ENCODE measurements at regions not wholly inside any gene's neighbourhood (a gene's known extent, or its start where the extent isn't known, plus 50 kb on each side); places are given as distances from the start of the nearest gene placed in this dataset.

DNA sequence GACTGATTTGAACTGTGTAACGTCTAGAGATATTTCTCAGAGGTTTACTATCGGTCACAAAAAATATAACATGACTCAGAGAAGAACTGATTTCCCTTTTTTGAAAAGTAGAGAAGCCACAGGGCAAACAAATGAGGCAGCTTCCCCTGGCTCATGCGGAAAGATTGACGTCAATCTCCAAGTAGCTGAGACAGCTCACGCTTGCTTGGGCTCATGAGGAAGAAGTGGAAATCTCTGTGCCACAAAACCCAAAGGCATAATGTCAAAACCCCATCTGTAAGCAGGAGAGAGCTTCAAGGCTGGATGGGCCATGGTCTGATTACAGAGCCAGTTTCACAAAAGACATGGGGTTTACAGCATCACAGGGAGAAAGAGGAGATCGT lies 188.1 kb downstream of the ARL4C start:
- no peaks in the 10 kb centered on the region for H3K9me3 ChIP-seq
- H3K4me3 ChIP-seq: no peak overlapping the region
- intact Hi-C loops (cut with DNase I, micrococcal nuclease): no loop called here
- H3K4me1 ChIP-seq (ENCODE audit: low read depth): no peaks in the 10 kb centered on the region
- no peaks in the 10 kb centered on the region for H3K36me3 ChIP-seq (ENCODE audit: low read depth)
- ATAC-seq (peak; percentile 78), DNase-seq (peak in 1 of 3 donors; percentile 52)
- TF ChIP-seq, protein P1, sequence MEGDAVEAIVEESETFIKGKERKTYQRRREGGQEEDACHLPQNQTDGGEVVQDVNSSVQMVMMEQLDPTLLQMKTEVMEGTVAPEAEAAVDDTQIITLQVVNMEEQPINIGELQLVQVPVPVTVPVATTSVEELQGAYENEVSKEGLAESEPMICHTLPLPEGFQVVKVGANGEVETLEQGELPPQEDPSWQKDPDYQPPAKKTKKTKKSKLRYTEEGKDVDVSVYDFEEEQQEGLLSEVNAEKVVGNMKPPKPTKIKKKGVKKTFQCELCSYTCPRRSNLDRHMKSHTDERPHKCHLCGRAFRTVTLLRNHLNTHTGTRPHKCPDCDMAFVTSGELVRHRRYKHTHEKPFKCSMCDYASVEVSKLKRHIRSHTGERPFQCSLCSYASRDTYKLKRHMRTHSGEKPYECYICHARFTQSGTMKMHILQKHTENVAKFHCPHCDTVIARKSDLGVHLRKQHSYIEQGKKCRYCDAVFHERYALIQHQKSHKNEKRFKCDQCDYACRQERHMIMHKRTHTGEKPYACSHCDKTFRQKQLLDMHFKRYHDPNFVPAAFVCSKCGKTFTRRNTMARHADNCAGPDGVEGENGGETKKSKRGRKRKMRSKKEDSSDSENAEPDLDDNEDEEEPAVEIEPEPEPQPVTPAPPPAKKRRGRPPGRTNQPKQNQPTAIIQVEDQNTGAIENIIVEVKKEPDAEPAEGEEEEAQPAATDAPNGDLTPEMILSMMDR (IDR thresholded peaks at IDR 0.05): no peak

DNA sequence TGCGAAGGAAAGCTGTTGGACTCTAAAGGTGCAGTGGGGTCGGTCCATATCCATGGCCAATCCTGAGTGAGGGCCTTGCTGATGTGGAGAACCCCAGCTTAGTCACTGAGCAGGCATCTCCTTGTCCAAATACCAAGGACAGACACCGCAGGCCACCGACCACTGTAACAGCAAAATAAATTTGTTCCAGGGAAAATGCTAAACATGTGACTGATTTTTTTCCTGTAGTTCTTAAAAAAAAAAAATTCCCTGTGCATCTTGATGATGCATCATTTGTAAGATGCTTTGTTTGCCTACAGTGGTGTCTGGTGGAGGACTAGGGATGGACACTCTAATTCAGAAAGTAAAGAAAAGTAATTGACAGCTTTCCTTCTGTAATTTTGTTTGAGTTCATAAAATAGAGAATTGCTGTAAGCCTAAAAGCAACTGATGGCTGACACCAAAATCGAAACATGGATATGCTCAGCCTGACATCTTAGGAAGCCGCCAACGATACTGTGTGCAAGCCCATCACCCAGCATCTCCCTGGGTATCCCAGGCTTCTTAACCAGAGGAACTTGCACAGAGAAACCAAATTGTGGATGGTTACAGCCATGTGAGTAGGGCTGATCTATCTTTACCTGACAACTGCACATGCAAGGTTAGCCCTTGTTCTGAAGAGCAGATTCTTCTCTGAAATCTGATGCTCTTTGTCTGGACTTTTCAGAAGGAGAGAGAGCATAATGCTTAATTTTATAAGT lies 188.6 kb downstream of the ARL4C start:
- ATAC-seq (peak; percentile 14), DNase-seq (no peak)
- Histone ChIP-seq H3K36me3 (ENCODE audit: low read depth) (no peaks in the 10 kb centered on the region), H3K4me3 (no peak overlapping the region), H3K4me1 (ENCODE audit: low read depth) (no peaks in the 10 kb centered on the region), H3K9me3 (no peaks in the 10 kb centered on the region)
- TF ChIP-seq, protein P1 (IDR thresholded peaks at IDR 0.05): no peak
- intact Hi-C loops (cut with DNase I, micrococcal nuclease): no loop called here

DNA sequence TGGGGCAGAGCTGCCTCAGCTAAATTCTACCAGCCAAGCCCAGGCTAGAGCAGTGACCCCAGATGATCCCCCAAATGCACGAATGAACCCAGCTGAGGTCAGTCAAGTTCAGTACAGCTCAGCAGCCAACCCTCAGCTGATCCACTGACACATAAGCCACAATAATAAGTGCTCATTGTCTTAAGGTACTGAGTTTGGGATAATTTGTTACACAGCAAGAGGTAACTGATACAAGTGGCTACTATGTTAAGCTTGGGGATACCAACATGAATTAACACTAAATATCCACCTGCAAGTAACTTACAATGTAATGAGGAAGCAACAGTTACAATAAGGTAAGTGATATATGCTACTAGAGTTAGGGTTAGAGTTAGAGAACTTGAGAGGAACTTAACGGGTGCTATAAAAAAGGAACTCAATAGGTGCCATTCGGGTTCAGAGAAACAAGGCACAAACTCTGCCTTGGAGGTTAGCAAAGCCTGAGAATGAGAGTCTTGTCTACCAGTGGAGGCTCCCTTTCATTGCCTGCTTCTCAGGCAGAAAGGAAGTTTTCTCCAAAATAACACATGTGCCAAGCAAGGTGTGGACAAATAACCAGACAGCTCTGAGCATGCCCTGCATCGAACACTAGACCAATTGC lies 189.4 kb downstream of the ARL4C start:
- ATAC-seq (no peak), DNase-seq (no peak)
- Histone ChIP-seq H3K4me1 (ENCODE audit: low read depth) (no peaks in the 10 kb centered on the region), H3K36me3 (ENCODE audit: low read depth) (no peaks in the 10 kb centered on the region), H3K4me3 (no peak overlapping the region), H3K9me3 (no peaks in the 10 kb centered on the region)
- TF ChIP-seq, protein P1 (IDR thresholded peaks at IDR 0.05): no peak
- intact Hi-C loops (cut with DNase I, micrococcal nuclease): no loop called here

DNA sequence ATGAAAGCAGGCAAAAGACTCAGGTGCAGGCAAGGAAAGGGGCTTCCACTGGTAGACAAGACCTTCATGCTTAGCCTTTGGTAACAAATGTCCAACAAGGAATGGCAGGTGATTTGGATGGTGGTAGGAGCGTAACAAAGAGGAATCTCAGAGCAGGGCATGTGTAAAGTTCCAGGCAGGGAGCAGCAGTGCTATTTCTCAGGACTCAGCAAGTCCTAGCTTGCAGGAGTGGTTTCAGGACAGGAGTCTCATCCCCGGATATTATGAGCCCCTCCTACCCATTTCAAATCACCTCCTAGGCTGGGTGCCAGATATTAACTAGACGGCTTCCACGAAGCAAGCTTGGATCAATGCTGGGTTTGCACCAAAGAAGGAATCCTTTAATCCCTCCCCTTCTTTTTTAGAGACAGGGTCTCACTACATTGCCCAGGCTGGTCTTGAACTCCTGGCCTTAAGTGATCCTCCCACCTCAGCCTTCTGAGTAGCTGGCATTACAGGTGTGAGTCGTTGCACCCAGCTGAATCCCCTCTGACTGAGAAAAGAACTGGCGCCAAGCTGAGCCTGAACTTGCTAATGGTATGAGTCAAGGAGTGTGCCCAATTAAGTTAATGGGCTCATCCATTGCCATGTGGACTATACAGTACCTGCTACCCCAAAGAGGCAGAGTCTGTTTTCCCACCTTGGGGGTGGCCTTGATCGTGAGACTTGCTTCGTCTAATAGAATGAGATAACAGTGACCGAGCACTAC lies 190.3 kb downstream of the ARL4C start:
- no peaks in the 10 kb centered on the region for H3K36me3 ChIP-seq (ENCODE audit: low read depth)
- ATAC-seq: no peak
- H3K4me3 ChIP-seq: no peak overlapping the region
- H3K9me3 ChIP-seq: no peaks in the 10 kb centered on the region
- no peaks in the 10 kb centered on the region for H3K4me1 ChIP-seq (ENCODE audit: low read depth)
- TF ChIP-seq, protein P1 (IDR thresholded peaks at IDR 0.05): no peak
- intact Hi-C loops (cut with DNase I, micrococcal nuclease): no loop called here
- DNase-seq: no peak

DNA sequence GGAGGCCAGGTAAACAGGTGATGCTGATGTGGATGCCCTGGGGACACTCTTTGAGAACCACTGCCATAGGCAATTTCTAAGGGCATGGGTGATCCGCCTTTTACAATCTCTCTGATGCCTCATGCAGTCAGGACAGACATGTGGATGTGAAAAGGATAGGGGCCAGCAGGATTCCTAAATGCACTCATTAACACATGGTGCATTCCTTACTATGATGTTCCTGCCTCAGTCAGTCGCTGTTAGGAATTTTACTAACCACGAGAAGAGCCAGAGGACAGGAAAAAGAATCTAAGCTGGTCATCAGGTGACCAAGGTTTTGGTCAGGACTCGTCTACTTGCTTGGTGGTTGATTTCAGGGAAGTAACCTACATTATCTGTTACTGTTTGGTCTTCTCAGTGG lies 191.0 kb downstream of the ARL4C start:
- ATAC-seq: no peak
- H3K4me3 ChIP-seq: no peak overlapping the region
- DNase-seq: no peak
- H3K36me3 ChIP-seq (ENCODE audit: low read depth): no peaks in the 10 kb centered on the region
- intact Hi-C loops (cut with DNase I, micrococcal nuclease): no loop called here
- H3K9me3 ChIP-seq: no peaks in the 10 kb centered on the region
- TF ChIP-seq, protein P1 (IDR thresholded peaks at IDR 0.05): no peak
- no peaks in the 10 kb centered on the region for H3K4me1 ChIP-seq (ENCODE audit: low read depth)
